Transverse colon (tissue), 4 donors: ENCODE measurements at regions not wholly inside any gene's neighbourhood (a gene's known extent, or its start where the extent isn't known, plus 50 kb on each side); places are given as distances from the start of the nearest gene placed in this dataset.

Experiments used
- DNase-seq: peaks from one replicate; pipeline ENCODE4 v3.0.0-alpha.2; 2019
- H3K27ac ChIP-seq, 4 donors: fragments of 200-600 bp; sonication (generic); 2 replicates each; pipeline ENCODE4 v1.5.1; 2016 to 2018; ENCODE audit warnings: inconsistent platforms in 4 of 4
- H3K27me3 ChIP-seq: fragments of 200-600 bp; sonication (generic); 2 replicates; pipeline ENCODE4 v1.5.1; 2017; ENCODE audit warnings: inconsistent platforms
- H3K36me3 ChIP-seq, 4 donors: fragments of 200-600 bp; sonication (generic); 2 replicates each; pipeline ENCODE4 v1.5.1; 2017 to 2019; ENCODE audit warnings: inconsistent platforms in 4 of 4
- H3K4me1 ChIP-seq, 4 donors: fragments of 200-600 bp; sonication (generic); 2 replicates each; pipeline ENCODE4 v1.5.1; 2017 to 2020; ENCODE audit warnings: inconsistent platforms in 4 of 4
- H3K4me3 ChIP-seq, 4 donors: fragments of 200-600 bp; sonication (generic); 1 replicate in 1 of 4; 2 replicates in 3 of 4; pipeline versions ENCODE4 v1.5.1 to v1.6.1; 2017 to 2019; ENCODE audit warnings: inconsistent platforms in 4 of 4
- H3K9me3 ChIP-seq, 2 donors: fragments of 200-600 bp; sonication (generic); 2 replicates each; pipeline ENCODE4 v1.5.1; 2017 to 2019; ENCODE audit warnings: inconsistent platforms in 2 of 2
- EP300 ChIP-seq: sonication (generic); formaldehyde crosslinking; IDR thresholded peaks from one replicate; pipeline ENCODE4 v1.6.1; 2017; ENCODE audit warnings: antibody characterized with exemption, low read depth
- POLR2A ChIP-seq: fragments of 450-650 bp; IDR thresholded peaks from one replicate; pipeline ENCODE4 v1.6.1; 2016; ENCODE audit warnings: antibody characterized with exemption, mild to moderate bottlenecking, moderate library complexity
- POLR2AphosphoS5 ChIP-seq, 3 donors: sonication (generic); formaldehyde crosslinking; IDR thresholded peaks; one replicate each; pipeline ENCODE4 v1.6.1; 2016; ENCODE audit warnings: antibody characterized with exemption in 3 of 3
- WGBS, 2 donors: methylation state at CpG; one replicate each; pipeline ENCODE4 v1.1.5; 2018; ENCODE audit warnings: low coverage in 1 of 2; 5-methylcytosine and 5-hydroxymethylcytosine counted together
- in situ Hi-C, 4 donors: fragments of 200-750 bp; cut with MboI; loops; one replicate each; pipeline versions ENCODE4 v1.15.0 to v1.15.1; 2017; ENCODE audit warnings: low sequenced_read_pairs in 3 of 4, low pct_ligation_motif_present in 1 of 4, low pct_unique_long_range_greater_than_20kb in 1 of 4
- intact Hi-C: fragments of 100-400 bp; cut with DNase I; formaldehyde crosslinking; loops from one replicate; pipeline ENCODE4 v1.15.1; 2023; ENCODE audit warnings: low total_unique reads
- TF ChIP-seq, protein P1 (sequence below), 5 experiments: fragments of 200-600 bp in 3 of 5; fragments of 450-650 bp in 2 of 5; sonication (generic) in 3 of 5; IDR thresholded peaks; 1 replicate in 2 of 5; 2 replicates in 3 of 5; pipeline ENCODE4 v1.5.1; 2016 to 2017; ENCODE audit warnings: antibody characterized with exemption in 5 of 5, inconsistent platforms in 3 of 5, mild to moderate bottlenecking in 2 of 5, moderate library complexity in 1 of 5

DNA sequence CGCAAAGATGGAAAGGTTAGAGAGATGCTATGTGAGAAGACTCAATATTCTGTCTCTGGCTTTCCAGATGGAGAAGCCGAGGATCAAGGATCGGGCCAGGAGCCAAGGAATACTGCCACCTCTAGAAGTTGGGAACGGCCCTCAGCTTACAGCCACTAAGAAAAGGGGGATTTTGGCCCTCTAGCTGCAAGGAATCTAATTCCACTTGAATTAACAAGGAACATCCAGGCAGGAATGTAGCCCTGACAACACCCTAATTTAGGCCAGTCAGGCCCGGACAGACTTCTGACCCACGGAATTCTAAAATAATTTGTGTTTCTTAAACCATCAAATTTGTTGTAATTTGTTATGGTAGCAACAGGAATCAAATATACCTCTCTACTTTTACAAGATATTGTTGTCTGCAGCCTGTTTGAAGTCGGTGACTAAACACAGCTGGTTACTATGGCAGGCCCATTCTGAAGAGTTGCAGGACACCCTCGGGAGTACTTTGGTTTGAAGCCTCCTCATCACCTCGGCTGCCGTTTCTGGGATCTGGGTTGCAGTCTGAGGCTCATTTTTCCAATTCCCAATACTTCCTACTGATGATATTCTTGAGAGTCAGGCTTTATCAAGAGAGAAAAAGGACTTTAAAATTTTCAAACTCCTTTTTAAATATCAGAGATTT lies 1131.2 kb downstream of the TSN start:
- Histone ChIP-seq H3K4me1 (no peaks in the 10 kb centered on the region), H3K27ac (no peak overlapping the region), H3K36me3 (no peaks in the 10 kb centered on the region), H3K27me3 (no peaks in the 10 kb centered on the region), H3K9me3 (no peaks in the 10 kb centered on the region), H3K4me3 (no peak overlapping the region)
- no peak for TF ChIP-seq POLR2A
- no peak for TF ChIP-seq EP300
- no peak for TF ChIP-seq POLR2AphosphoS5 (IDR thresholded peaks at IDR 0.05)
- TF ChIP-seq, protein P1, sequence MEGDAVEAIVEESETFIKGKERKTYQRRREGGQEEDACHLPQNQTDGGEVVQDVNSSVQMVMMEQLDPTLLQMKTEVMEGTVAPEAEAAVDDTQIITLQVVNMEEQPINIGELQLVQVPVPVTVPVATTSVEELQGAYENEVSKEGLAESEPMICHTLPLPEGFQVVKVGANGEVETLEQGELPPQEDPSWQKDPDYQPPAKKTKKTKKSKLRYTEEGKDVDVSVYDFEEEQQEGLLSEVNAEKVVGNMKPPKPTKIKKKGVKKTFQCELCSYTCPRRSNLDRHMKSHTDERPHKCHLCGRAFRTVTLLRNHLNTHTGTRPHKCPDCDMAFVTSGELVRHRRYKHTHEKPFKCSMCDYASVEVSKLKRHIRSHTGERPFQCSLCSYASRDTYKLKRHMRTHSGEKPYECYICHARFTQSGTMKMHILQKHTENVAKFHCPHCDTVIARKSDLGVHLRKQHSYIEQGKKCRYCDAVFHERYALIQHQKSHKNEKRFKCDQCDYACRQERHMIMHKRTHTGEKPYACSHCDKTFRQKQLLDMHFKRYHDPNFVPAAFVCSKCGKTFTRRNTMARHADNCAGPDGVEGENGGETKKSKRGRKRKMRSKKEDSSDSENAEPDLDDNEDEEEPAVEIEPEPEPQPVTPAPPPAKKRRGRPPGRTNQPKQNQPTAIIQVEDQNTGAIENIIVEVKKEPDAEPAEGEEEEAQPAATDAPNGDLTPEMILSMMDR (IDR thresholded peaks at IDR 0.05), result no peak
- 55 to 65% methylated on average over 6 to 10 of the region's 10 CpGs for WGBS, 2 donors
- no peak for DNase-seq
- intact Hi-C loops, result no loop called here
- in situ Hi-C loops, result no loop called here

GRCh38 chr2:122899614-122900013 lies 1125.5 kb upstream of the CNTNAP5 start:
- in situ Hi-C loops (no loop called here), intact Hi-C loops (no loop called here)
- TF ChIP-seq, protein P1 (IDR thresholded peaks at IDR 0.05), result no peak
- TF ChIP-seq POLR2A, result no peak
- TF ChIP-seq POLR2AphosphoS5 (IDR thresholded peaks at IDR 0.05), result no peak
- TF ChIP-seq EP300, result no peak
- Histone ChIP-seq H3K4me1 (no peaks in the 10 kb centered on the region), H3K27ac (no peak overlapping the region), H3K9me3 (no peaks in the 10 kb centered on the region), H3K27me3 (no peaks in the 10 kb centered on the region), H3K4me3 (no peak overlapping the region), H3K36me3 (no peaks in the 10 kb centered on the region)
- DNase-seq, result no peak

GRCh38 chr2:122905431-122905830 lies 1119.7 kb upstream of the CNTNAP5 start:
- no peak for DNase-seq
- 65 to 69% methylated on average over 4 of the region's 4 CpGs for WGBS, 2 donors
- intact Hi-C loops (loop anchor here (1.0 kb wide), 1 partner anchor 26 kb away; no protein-coding TSS in a partner anchor), in situ Hi-C loops (no loop called here)
- Histone ChIP-seq H3K36me3 (no peaks in the 10 kb centered on the region), H3K9me3 (no peaks in the 10 kb centered on the region), H3K4me1 (no peaks in the 10 kb centered on the region), H3K27me3 (no peaks in the 10 kb centered on the region), H3K27ac (no peak overlapping the region), H3K4me3 (no peak overlapping the region)
- TF ChIP-seq, protein P1 (IDR thresholded peaks at IDR 0.05), result no peak
- TF ChIP-seq EP300, result no peak

- Histone ChIP-seq H3K27me3 (no peaks in the 10 kb centered on the region), H3K27ac (no peak overlapping the region), H3K4me1 (no peaks in the 10 kb centered on the region), H3K9me3 (no peaks in the 10 kb centered on the region), H3K36me3 (no peaks in the 10 kb centered on the region), H3K4me3 (no peak overlapping the region)
- 80 to 97% methylated on average over 1 of the region's 1 CpG for WGBS, 2 donors
- TF ChIP-seq POLR2A (no peak), POLR2AphosphoS5 (IDR thresholded peaks at IDR 0.05) (no peak), EP300 (no peak)
- TF ChIP-seq, protein P1 (IDR thresholded peaks at IDR 0.05), result no peak
- DNase-seq, result no peak
- in situ Hi-C loops, result no loop called here
- intact Hi-C loops, result no loop called here
Observed at GRCh38 chr2:122908159-122908558, 1116.9 kb upstream of the CNTNAP5 start.
